ENCODE measurements at regions not wholly inside any gene's neighbourhood (a gene's known extent, or its start where the extent isn't known, plus 50 kb on each side); places are given as distances from the start of the nearest gene placed in this dataset.

GRCh38 chr2:19131871-19132270 is 226.6 kb downstream of the OSR1 start:
- Histone ChIP-seq H3K36me3 (no peaks in the 10 kb centered on the region), H3K4me1 (peaks cover 0 to 5% (median 0%) of the 10 kb centered on the region in 12 donors), H3K27me3 (no peaks in the 10 kb centered on the region), H3K4me3 (no peak overlapping the region), H3K27ac (no peak overlapping the region), H3K9me3 (peaks cover 0 to 8% (median 0%) of the 10 kb centered on the region in 12 donors)
- intact Hi-C loops (cut with DNase I) = no loop called here
- TF ChIP-seq CTCF (IDR thresholded peaks at IDR 0.05) (no peak), POLR2A (IDR thresholded peaks at IDR 0.05) (no peak)
- WGBS, 4 donors = 79 to 91% (median 85%) methylated on average over 5 of the region's 5 CpGs
- no peak for DNase-seq
- no peak for ATAC-seq

- Histone ChIP-seq H3K27me3 (no peaks in the 10 kb centered on the region), H3K36me3 (no peaks in the 10 kb centered on the region), H3K27ac (no peak overlapping the region), H3K4me1 (peaks cover 0 to 5% (median 0%) of the 10 kb centered on the region in 12 donors), H3K4me3 (no peak overlapping the region), H3K9me3 (no peaks in the 10 kb centered on the region)
- intact Hi-C loops (cut with DNase I) = no loop called here
- ATAC-seq (no peak), DNase-seq (no peak)
- 63 to 92% (median 76%) methylated on average over 4 of the region's 4 CpGs for WGBS, 4 donors
- TF ChIP-seq CTCF (IDR thresholded peaks at IDR 0.05) (no peak), POLR2A (IDR thresholded peaks at IDR 0.05) (no peak)
These were observed 230.3 kb downstream of the OSR1 start for GRCh38 chr2:19128148-19128547.

GRCh38 chr2:19127616-19128015 is 230.8 kb downstream of the OSR1 start:
- no peak for ATAC-seq
- no peaks in the 10 kb centered on the region for H3K9me3 ChIP-seq

More at GRCh38 chr2:19127616-19128015, 230.8 kb downstream of the OSR1 start:
- no peaks in the 10 kb centered on the region for H3K36me3 ChIP-seq
- no peak for DNase-seq
- no peak for TF ChIP-seq POLR2A (IDR thresholded peaks at IDR 0.05)
- TF ChIP-seq CTCF (IDR thresholded peaks at IDR 0.05) = no peak
- peaks cover 0 to 5% (median 0%) of the 10 kb centered on the region in 12 donors for H3K4me1 ChIP-seq
- H3K27ac ChIP-seq = no peak overlapping the region
- no peak overlapping the region for H3K4me3 ChIP-seq
- 85 to 93% (median 87%) methylated on average over 3 of the region's 3 CpGs for WGBS, 4 donors
- H3K27me3 ChIP-seq = no peaks in the 10 kb centered on the region
- intact Hi-C loops (cut with DNase I) = no loop called here

All from heart left ventricle (tissue), 16 donors.